D721Med (cell line): ENCODE measurements at regions not wholly inside any gene's neighbourhood (a gene's known extent, or its start where the extent isn't known, plus 50 kb on each side); places are given as distances from the start of the nearest gene placed in this dataset.

ENCODE experiments used
- DNase-seq: peaks from one replicate; pipeline ENCODE4 v3.0.0; 2011; ENCODE audit warnings: low spot score; ENCODE audit not compliant: insufficient read length
- FAIRE-seq: peaks from 2 replicates; lab custom pipeline; 2011; peaks lifted over from hg19 to GRCh38; lab: Jason Lieb, UNC
- CTCF ChIP-seq: IDR thresholded peaks from 2 replicates; pipeline ENCODE4 v1.5.1; 2012; ENCODE audit warnings: mild to moderate bottlenecking, control low read depth; ENCODE audit not compliant: insufficient read depth; ENCODE audit errors: missing control alignments

GRCh38 chr17:69919789-69920188 lies 155.2 kb upstream of the KCNJ16 start:
- DNase-seq (no peak), FAIRE-seq (no peak)
- TF ChIP-seq CTCF, result no peak

GRCh38 chr17:69921046-69921445 lies 154.0 kb upstream of the KCNJ16 start:
- FAIRE-seq, result no peak
- no peak for TF ChIP-seq CTCF
- DNase-seq, result no peak

- TF ChIP-seq CTCF, result no peak
- DNase-seq, result no peak
- FAIRE-seq, result no peak
Observed at GRCh38 chr17:69928611-69929010, 146.4 kb upstream of the KCNJ16 start.

GRCh38 chr17:69936996-69937395 lies 138.0 kb upstream of the KCNJ16 start:
- TF ChIP-seq CTCF, result no peak
- FAIRE-seq, result no peak
- DNase-seq, result no peak

GRCh38 chr17:69943058-69943457 lies 132.0 kb upstream of the KCNJ16 start:
- FAIRE-seq (no peak), DNase-seq (no peak)
- TF ChIP-seq CTCF, result no peak

- no peak for FAIRE-seq
- no peak for TF ChIP-seq CTCF
- no peak for DNase-seq
Observed at GRCh38 chr17:69944406-69944805, 130.6 kb upstream of the KCNJ16 start.

GRCh38 chr17:69945698-69946185 lies 129.3 kb upstream of the KCNJ16 start:
- TF ChIP-seq CTCF, result no peak
- FAIRE-seq (no peak), DNase-seq (no peak)
